Panc1 (cell line): ENCODE measurements at regions not wholly inside any gene's neighbourhood (a gene's known extent, or its start where the extent isn't known, plus 50 kb on each side); places are given as distances from the start of the nearest gene placed in this dataset.

ENCODE experiments used
- ATAC-seq: fragments of 200-7000 bp; cut with Tn5 transposase; 2 replicates; pipeline ENCODE4 v1.9.1; 2020; ENCODE audit warnings: mild to moderate bottlenecking, moderate library complexity
- BruUV-seq: library from RNA; stranded (reverse); fragments of 400-500 nt; replicated peaks from 2 replicates; lab custom pipeline; 2021; lab: Mats Ljungman, UMichigan
- CTCF ChIA-PET: fragments of 300-600 bp; sonication (Branson Sonifier 250); formaldehyde crosslinking; loops from one replicate; lab custom pipeline; 2022; ENCODE audit warnings: antibody characterized with exemption; lab: Charles Lee
- POLR2A ChIA-PET: fragments of 300-600 bp; sonication (Branson Sonifier 250); formaldehyde crosslinking; loops from one replicate; lab custom pipeline; 2022; ENCODE audit warnings: antibody characterized with exemption; lab: Charles Lee
- DNase-seq: peaks from one replicate; pipeline ENCODE4 v3.0.0-alpha.2; 2010; ENCODE audit warnings: low read depth, low spot score
- H3K27ac ChIP-seq: 2 replicates; pipeline ENCODE4 v1.5.1; 2011; ENCODE audit warnings: mild to moderate bottlenecking, low read length, inconsistent platforms
- H3K27me3 ChIP-seq: fragments of 200-500 bp; sonication (Bioruptor generic); 2 replicates; pipeline ENCODE4 v1.6.0; 2014; ENCODE audit warnings: low read length, inconsistent platforms; ENCODE audit not compliant: control insufficient read depth, insufficient read depth
- H3K36me3 ChIP-seq: fragments of 200-500 bp; sonication (Bioruptor generic); 2 replicates; pipeline ENCODE4 v1.5.1; 2014; ENCODE audit warnings: inconsistent platforms, mild to moderate bottlenecking, low read length, moderate library complexity; ENCODE audit not compliant: control insufficient read depth, insufficient read depth
- H3K4me1 ChIP-seq: 2 replicates; pipeline ENCODE4 v1.5.1; 2011; ENCODE audit warnings: inconsistent platforms, mild to moderate bottlenecking, low read length, moderate library complexity; ENCODE audit not compliant: control insufficient read depth, insufficient read depth
- H3K4me3 ChIP-seq, 2 experiments: 2 replicates each; pipeline ENCODE4 v1.5.1; 2011 to 2012; ENCODE audit warnings: low read depth in 2 of 2, low read length in 2 of 2, mild to moderate bottlenecking in 2 of 2, inconsistent platforms in 1 of 2, moderate library complexity in 1 of 2
- H3K9me3 ChIP-seq: fragments of 200-500 bp; sonication (Bioruptor generic); 2 replicates; pipeline ENCODE4 v1.5.1; 2014; ENCODE audit warnings: low read depth, mild to moderate bottlenecking, inconsistent platforms, low read length, moderate library complexity; ENCODE audit not compliant: control insufficient read depth, insufficient read depth
- POLR2AphosphoS5 ChIP-seq: IDR thresholded peaks from 2 replicates; pipeline ENCODE4 v1.6.1; 2012; ENCODE audit warnings: mild to moderate bottlenecking, low read depth, low read length, moderate library complexity
- SIN3A ChIP-seq: IDR thresholded peaks from 2 replicates; pipeline ENCODE4 v1.6.1; 2012; ENCODE audit warnings: low read depth, mild to moderate bottlenecking, low read length, moderate library complexity, borderline replicate concordance; ENCODE audit not compliant: insufficient read depth
- TCF7L2 ChIP-seq: IDR thresholded peaks from 2 replicates; pipeline ENCODE4 v1.6.1; 2011; ENCODE audit warnings: mild to moderate bottlenecking, low read depth, low read length, inconsistent platforms
- in situ Hi-C: cut with HindIII; loops from 2 replicates; pipeline ENCODE4 v1.10.0; 2016; ENCODE audit warnings: low sequenced_read_pairs, low pct_unique_long_range_greater_than_20kb
- intact Hi-C: fragments of 100-400 bp; cut with micrococcal nuclease; formaldehyde crosslinking; loops from one replicate; pipeline ENCODE4 v1.10.0; 2022; ENCODE audit not compliant: unreplicated experiment
- TF ChIP-seq, protein P1 (sequence below), 2 experiments: IDR thresholded peaks; 2 replicates each; pipeline ENCODE4 v1.6.1; 2011 to 2012; ENCODE audit warnings: low read depth in 2 of 2, control low read depth in 1 of 2, low read length in 1 of 2, mild to moderate bottlenecking in 1 of 2, moderate library complexity in 1 of 2; ENCODE audit not compliant: insufficient read depth in 1 of 2
- TF ChIP-seq, protein P2 (sequence below): fragments of 450-650 bp; IDR thresholded peaks from 2 replicates; pipeline ENCODE4 v1.5.1; 2017; ENCODE audit warnings: mild to moderate bottlenecking

DNA sequence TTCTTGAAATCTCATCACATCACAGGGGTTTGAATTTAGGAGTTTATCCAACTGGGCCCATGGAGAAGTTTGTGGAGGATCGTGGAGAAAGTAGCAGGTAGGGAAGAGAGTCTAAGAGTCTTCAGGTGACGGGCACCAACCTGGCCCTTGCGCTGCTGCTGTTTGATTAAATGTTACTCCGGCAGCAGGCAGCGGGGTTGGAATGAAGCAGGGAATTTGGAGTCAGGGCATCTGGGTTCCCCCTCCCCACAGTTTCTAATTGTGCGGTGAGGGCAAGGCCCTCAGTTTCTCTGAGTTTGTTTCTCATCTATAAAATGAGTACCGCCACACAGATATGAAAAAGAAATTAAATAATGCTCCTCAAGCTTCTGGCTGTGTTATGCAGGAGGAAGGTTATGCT lies 182.9 kb upstream of the RGMA start:
- ATAC-seq = no peak
- intact Hi-C loops = no loop called here
- Histone ChIP-seq H3K9me3 (no peaks in the 10 kb centered on the region), H3K4me3 (no peak overlapping the region), H3K36me3 (no peaks in the 10 kb centered on the region), H3K4me1 (no peaks in the 10 kb centered on the region), H3K27ac (no peak overlapping the region), H3K27me3 (no peaks in the 10 kb centered on the region)
- TF ChIP-seq, protein P1, sequence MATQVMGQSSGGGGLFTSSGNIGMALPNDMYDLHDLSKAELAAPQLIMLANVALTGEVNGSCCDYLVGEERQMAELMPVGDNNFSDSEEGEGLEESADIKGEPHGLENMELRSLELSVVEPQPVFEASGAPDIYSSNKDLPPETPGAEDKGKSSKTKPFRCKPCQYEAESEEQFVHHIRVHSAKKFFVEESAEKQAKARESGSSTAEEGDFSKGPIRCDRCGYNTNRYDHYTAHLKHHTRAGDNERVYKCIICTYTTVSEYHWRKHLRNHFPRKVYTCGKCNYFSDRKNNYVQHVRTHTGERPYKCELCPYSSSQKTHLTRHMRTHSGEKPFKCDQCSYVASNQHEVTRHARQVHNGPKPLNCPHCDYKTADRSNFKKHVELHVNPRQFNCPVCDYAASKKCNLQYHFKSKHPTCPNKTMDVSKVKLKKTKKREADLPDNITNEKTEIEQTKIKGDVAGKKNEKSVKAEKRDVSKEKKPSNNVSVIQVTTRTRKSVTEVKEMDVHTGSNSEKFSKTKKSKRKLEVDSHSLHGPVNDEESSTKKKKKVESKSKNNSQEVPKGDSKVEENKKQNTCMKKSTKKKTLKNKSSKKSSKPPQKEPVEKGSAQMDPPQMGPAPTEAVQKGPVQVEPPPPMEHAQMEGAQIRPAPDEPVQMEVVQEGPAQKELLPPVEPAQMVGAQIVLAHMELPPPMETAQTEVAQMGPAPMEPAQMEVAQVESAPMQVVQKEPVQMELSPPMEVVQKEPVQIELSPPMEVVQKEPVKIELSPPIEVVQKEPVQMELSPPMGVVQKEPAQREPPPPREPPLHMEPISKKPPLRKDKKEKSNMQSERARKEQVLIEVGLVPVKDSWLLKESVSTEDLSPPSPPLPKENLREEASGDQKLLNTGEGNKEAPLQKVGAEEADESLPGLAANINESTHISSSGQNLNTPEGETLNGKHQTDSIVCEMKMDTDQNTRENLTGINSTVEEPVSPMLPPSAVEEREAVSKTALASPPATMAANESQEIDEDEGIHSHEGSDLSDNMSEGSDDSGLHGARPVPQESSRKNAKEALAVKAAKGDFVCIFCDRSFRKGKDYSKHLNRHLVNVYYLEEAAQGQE (IDR thresholded peaks at IDR 0.05; ENCODE audit: insufficient read depth in 1 of 2, low read depth in 2 of 2, low read length in 1 of 2) = no peak
- TF ChIP-seq TCF7L2 (no peak), POLR2AphosphoS5 (no peak), SIN3A (no peak)
- TF ChIP-seq, protein P2, sequence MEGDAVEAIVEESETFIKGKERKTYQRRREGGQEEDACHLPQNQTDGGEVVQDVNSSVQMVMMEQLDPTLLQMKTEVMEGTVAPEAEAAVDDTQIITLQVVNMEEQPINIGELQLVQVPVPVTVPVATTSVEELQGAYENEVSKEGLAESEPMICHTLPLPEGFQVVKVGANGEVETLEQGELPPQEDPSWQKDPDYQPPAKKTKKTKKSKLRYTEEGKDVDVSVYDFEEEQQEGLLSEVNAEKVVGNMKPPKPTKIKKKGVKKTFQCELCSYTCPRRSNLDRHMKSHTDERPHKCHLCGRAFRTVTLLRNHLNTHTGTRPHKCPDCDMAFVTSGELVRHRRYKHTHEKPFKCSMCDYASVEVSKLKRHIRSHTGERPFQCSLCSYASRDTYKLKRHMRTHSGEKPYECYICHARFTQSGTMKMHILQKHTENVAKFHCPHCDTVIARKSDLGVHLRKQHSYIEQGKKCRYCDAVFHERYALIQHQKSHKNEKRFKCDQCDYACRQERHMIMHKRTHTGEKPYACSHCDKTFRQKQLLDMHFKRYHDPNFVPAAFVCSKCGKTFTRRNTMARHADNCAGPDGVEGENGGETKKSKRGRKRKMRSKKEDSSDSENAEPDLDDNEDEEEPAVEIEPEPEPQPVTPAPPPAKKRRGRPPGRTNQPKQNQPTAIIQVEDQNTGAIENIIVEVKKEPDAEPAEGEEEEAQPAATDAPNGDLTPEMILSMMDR = no peak
- DNase-seq = no peak
- BruUV-seq = no TSS peak
- POLR2A ChIA-PET = no interaction called here
- in situ Hi-C loops = no loop called here
- CTCF ChIA-PET = no interaction called here

GRCh38 chr15:93270937-93271467 lies 182.0 kb upstream of the RGMA start:
- intact Hi-C loops = no loop called here
- DNase-seq = no peak
- no TSS peak for BruUV-seq
- Histone ChIP-seq H3K36me3 (no peaks in the 10 kb centered on the region), H3K27me3 (no peaks in the 10 kb centered on the region), H3K27ac (no peak overlapping the region), H3K4me3 (no peak overlapping the region), H3K9me3 (no peaks in the 10 kb centered on the region), H3K4me1 (no peaks in the 10 kb centered on the region)
- CTCF ChIA-PET = no interaction called here
- TF ChIP-seq, protein P1 (IDR thresholded peaks at IDR 0.05; ENCODE audit: insufficient read depth in 1 of 2, low read depth in 2 of 2, low read length in 1 of 2) = no peak
- TF ChIP-seq POLR2AphosphoS5 = no peak
- no peak for TF ChIP-seq TCF7L2
- TF ChIP-seq, protein P2 = no peak
- TF ChIP-seq SIN3A = no peak
- ATAC-seq = no peak
- in situ Hi-C loops = no loop called here
- POLR2A ChIA-PET = no interaction called here
